LNCaP clone FGC (cell line): ENCODE measurements at regions not wholly inside any gene's neighbourhood (a gene's known extent, or its start where the extent isn't known, plus 50 kb on each side); places are given as distances from the start of the nearest gene placed in this dataset.

Source experiments
- DNase-seq: peaks from one replicate; pipeline ENCODE4 v3.0.0-alpha.2; 2011; ENCODE audit warnings: low read depth
- H3K4me3 ChIP-seq: 2 replicates; pipeline ENCODE4 v1.5.1; 2011; ENCODE audit warnings: mild to moderate bottlenecking, low read depth, low read length, control low read depth
- TF ChIP-seq, protein P1 (sequence below): IDR thresholded peaks from 2 replicates; pipeline ENCODE4 v1.5.1; 2012; ENCODE audit warnings: mild to moderate bottlenecking; ENCODE audit not compliant: control insufficient read depth, insufficient read depth; ENCODE audit errors: extremely low read depth

DNA sequence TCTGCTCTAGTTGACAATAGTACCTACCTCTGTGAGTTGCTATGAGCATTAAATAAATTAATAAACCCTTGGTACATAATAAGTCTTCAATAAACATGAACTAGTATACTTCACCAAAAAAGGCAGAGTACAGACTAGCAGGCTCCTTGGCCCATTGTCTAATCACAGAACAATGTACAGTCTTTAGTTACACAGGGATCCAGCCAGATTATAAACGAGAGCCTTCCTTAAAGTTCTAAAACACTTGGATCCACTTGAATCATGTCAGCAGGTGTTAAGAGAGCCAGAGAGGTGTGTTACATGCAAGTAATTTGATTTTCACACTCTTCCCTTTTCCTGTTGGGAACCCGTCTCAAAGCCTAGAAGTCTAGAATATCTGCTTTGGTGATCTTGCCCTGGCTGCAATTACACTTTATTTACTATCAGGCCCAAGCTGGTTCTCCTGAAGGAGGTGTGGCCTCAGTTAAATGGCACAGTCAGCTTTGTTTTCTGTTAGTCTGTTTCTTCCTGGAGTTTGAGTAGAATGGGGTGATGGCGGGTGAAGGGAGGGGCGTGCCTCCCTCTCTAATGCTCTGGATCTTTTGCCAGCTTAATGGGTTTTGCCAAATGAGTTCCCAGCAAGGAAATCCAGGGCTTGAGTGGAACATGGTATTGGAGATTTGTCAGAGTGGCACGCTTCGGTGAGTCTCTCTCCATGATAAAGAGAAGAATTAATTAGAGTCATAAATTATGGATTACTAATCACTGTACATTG, 570.9 kb upstream of the CAMK1G start:
- H3K4me3 ChIP-seq = no peak overlapping the region
- TF ChIP-seq, protein P1, sequence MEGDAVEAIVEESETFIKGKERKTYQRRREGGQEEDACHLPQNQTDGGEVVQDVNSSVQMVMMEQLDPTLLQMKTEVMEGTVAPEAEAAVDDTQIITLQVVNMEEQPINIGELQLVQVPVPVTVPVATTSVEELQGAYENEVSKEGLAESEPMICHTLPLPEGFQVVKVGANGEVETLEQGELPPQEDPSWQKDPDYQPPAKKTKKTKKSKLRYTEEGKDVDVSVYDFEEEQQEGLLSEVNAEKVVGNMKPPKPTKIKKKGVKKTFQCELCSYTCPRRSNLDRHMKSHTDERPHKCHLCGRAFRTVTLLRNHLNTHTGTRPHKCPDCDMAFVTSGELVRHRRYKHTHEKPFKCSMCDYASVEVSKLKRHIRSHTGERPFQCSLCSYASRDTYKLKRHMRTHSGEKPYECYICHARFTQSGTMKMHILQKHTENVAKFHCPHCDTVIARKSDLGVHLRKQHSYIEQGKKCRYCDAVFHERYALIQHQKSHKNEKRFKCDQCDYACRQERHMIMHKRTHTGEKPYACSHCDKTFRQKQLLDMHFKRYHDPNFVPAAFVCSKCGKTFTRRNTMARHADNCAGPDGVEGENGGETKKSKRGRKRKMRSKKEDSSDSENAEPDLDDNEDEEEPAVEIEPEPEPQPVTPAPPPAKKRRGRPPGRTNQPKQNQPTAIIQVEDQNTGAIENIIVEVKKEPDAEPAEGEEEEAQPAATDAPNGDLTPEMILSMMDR = no peak
- no peak for DNase-seq

DNA sequence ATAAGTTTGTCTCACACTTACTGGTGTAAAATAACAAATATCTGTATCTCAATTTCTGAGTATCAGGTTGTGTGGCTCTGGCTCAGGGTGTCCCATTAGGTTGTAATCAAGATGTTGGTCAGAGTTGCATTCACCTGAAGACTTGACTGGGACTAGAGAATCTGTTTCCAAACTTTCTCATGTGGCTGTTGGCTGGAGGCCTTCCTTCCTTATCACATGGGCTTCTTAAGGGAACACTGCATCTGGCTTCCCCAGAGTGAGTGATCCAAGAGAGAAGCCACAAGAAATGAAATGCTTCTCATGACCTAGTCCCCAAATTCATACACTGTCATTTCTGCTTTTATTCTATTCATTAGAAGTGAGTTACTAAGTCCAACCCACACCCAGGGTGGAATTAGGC, 568.4 kb upstream of the CAMK1G start:
- no peak overlapping the region for H3K4me3 ChIP-seq
- DNase-seq = no peak
- TF ChIP-seq, protein P1 = no peak

DNA sequence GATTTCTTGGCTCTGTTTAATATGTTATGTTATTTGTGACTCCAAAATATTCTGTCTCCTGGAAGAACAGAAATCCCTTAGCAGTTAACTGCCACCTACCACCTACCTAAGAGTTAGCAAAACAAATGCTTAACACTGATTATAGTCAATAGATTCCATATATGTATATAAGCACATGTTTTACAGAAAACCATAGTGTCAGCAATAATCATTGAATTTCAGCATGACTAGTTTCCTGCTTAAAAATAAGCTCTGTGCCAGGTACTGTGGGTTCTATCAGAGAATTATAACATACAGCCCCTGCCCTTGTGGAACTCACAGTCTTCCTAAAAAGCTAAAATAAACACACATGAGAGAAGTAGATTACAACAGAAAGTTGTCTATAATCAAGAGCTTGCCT, 561.9 kb upstream of the CAMK1G start:
- no peak for DNase-seq
- no peak overlapping the region for H3K4me3 ChIP-seq

DNA sequence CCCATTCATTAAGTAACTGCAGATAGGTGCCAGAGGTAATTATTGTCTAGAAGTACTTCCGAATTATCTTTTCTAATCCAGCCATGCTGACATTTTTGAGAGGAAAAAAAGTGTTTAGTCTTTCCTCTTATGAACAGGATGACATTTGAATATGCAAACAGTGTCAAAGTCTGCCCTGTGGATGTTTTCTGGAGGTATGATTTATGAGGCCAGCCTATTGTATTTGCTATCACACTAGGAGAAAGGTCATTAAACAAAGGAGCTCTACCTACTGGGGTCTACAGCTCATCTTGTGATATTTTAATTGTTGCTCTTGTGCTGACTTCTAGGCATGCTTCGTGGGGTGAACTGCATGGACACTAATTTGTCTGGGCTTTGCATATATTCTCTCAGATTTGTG, 559.7 kb upstream of the CAMK1G start:
- TF ChIP-seq, protein P1 = no peak
- H3K4me3 ChIP-seq = no peak overlapping the region
- DNase-seq = no peak

More for the DNA sequence above, 561.9 kb upstream of the CAMK1G start:
- TF ChIP-seq, protein P1 = no peak

DNA sequence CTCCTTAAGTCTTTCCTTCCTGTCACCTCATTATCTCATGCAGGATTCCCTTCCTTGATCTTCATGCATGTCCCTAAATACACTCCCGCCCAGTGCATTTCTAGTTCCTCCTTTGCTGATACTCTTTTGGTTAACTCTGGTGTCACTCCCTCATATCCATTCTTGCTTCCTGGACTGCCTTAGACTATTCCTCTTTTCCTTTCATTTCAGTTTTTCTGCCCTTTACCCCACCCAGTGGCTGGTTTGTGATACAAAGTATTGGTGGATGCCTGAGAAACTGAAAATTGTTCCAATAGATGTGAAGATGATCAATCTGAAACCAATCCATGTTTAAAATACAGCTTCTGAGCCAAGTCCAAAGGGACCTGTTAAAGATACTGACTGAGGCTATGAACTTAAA, 553.8 kb upstream of the CAMK1G start:
- H3K4me3 ChIP-seq = no peak overlapping the region
- DNase-seq = no peak
- TF ChIP-seq, protein P1 = no peak

DNA sequence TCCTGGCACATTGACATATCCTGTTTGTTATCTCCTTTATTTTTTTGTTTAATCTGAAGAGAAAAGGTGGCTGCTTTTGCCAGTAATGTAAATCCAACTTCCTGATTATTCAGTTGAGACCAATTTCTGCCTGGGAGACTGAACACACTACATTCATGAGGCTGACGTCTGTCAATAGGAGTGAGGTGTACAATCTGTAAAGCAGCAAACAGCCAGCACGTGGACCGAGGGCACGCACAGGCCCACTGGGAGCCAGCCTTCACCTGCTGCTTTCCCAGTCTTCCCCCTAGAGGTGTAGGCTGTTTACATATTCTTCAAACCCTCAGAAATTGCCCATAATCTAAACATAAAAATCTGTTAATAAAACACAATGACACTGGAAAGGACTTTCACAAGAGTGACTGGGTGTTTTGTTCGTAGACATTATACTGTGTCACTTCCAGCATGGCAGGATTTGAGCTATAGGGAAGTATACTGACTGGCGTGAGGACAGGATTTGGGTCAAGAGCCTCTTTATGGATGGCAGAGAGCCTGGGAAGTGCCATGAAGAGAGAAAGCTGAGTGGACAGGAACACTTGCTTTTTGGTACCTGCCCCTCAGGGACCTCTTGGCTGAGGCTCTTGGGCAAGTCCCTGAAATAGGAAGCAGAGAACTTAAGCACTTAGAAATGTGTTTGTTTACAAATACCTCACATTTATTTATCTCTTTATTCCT, 552.9 kb upstream of the CAMK1G start:
- TF ChIP-seq, protein P1 = no peak
- H3K4me3 ChIP-seq = no peak overlapping the region
- no peak for DNase-seq
